UCSD-AML1 (cell line): ENCODE measurements at regions not wholly inside any gene's neighbourhood (a gene's known extent, or its start where the extent isn't known, plus 50 kb on each side); places are given as distances from the start of the nearest gene placed in this dataset.

Experiments
- DNase-seq: peaks from one replicate; lab custom pipeline; 2025; ENCODE audit not compliant: unreplicated experiment; lab: John Stamatoyannopoulos, UW

DNA sequence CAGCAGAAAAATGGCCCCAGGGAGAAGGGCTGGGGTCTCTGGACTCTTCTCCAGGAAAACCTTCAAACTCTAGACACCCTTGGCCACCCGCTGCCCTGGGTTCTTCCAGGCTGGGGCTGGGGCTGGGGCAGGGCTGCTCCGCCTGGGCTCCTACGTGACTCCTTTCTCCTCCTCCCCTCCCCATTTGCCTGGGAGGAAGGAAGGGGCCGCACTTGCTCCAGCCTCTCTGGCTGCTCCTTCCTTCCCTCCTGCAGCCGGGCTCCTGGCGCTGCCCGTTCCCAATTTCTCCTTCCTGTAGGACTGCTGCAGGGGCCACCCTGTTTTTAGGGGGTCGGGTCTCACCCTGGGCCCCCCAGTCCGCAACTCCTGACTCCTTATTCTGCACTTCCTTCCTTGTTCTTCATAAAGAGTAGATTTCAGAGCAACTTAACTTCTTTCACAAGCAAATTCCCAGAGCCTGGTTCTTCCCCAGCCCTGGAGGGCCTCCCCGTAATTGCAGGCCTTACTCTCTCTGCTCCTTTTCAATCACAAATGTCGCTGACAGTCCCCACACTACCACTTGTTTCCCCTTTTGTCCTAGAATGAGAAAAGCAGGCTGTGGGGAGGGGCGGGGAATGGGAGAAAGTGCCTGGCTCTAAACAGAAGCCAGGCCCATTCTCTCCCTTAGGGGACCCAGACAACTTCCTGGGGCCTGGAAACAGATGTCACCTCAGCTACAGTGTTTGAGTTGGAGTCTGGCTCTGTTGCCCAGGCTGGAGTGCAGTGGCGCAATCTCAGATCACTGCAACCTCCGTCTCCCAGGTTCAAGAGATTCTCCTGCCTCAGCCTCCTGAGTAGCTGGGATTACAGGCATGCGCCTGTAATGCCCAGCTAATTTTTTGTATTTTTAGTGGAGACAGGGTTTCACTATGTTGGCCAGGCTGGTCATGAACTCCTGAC is 137.8 kb downstream of the ENGASE start:
- peak; percentile 50 for DNase-seq

GRCh38 chr17:79211061-79211770 is 136.6 kb downstream of the ENGASE start:
- DNase-seq = no peak

DNA sequence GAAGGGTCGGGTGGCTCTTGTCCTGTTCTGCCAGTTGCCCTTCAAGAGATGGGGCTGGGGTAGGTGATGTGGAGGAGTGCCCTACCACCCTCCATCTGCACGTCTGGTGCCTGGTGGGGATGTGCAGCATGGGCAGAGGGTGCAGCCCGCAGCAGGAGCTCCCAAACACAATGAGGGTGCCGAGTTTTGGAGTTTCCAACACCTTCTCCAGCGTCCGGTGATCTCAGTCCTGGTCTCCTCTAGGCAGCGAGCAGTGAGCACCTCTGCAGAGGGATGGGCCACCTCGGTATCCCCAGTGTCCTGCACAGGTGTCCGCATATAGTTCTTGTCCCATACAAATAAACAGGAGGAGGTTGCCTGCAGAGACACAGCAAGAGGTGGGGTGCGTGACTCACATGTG is 136.0 kb downstream of the ENGASE start:
- DNase-seq = no peak

- DNase-seq = no peak
Observed at GRCh38 chr17:79207960-79208359, 133.3 kb downstream of the ENGASE start.

- no peak for DNase-seq
Observed at GRCh38 chr17:79205688-79206205, 131.1 kb downstream of the ENGASE start.

GRCh38 chr17:79204261-79204660 is 129.6 kb downstream of the ENGASE start:
- no peak for DNase-seq

DNA sequence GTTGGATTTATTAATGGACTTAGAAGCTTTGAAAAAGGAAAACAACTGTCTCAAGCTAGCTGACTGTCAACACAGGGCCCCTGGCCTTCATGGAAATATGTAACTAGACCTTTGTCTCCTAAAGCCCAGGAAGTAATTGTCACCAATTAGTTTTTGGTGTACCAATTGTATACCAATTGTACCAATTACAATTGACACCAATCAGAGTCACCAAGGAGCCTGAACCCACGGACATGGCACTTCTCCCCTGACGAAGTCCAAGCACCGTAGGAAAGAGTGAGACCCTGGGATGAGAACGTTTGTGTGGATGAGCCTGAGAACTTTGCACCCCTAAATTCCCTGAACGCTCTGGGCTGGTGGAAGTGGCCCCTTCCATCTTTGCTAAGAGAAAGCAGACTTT is 129.0 kb downstream of the ENGASE start:
- DNase-seq = no peak

- DNase-seq = no peak
Observed at GRCh38 chr17:79203016-79203415, 128.4 kb downstream of the ENGASE start.

- DNase-seq = no peak
Observed at GRCh38 chr17:79202480-79202879, 127.9 kb downstream of the ENGASE start.

- DNase-seq = no peak
Observed at GRCh38 chr17:79201536-79202227, 127.1 kb downstream of the ENGASE start.

- no peak for DNase-seq
Observed at GRCh38 chr17:79201119-79201518, 126.5 kb downstream of the ENGASE start.

DNA sequence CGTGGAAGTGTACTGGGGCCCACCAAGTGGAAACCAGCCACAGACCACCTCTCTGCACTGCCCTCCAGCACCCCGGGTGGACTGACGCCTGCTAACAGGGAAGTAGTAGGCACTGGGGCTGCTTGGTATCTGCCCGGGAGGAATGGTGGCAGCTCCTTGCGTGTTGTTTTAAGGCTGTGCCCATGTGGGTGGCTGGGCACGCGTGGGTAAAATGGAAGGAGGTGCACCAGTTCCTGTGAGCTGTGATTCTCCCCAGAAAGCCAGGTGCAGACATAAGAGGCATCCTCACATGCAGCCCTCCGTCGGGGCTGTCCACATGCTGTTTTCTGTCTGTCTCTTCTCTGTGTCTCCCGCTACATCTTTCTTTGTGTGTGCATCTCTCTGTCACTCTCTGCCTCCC is 122.3 kb downstream of the ENGASE start:
- DNase-seq = no peak

DNA sequence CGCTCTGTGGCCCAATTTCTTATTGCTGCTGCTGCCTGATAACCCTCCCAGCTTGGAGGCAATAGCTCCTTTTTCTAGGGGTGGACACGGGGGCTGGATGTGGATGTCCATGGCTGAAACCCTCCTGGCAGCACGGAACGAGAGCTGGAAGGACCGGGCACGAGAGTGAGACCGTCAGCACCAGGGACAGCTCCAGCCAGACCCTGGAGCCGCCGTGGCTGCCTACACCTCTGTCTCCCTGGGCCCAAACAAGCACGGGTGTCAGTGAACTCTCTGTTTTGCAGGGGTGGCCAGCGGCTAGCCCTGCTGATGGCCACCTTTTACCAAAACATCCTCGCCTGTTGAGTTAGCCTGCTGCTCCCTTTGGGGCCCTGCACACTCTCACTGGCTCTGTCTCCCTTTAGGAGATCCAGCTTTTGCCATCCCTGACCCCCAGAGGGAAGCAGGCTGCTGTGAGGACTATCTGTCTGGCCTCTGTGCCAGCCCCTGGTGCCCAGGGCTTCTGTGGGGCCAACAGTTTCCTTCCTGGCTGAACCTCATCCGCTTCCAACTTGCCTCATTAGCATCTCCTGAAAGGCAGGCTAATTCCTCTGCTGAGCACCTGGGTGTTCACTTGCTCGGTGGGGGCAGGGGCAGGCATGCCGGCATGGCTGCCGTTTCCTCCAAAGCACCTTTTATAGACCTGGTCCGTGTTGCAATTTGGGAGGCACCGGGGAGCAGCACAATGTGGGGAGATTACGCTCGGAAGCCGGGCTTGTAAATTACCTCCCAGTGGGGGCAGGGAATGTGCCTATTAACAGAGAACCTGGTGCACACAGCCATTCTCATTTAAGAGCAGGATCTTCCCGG is 118.1 kb downstream of the ENGASE start:
- peak; percentile 50 for DNase-seq

DNA sequence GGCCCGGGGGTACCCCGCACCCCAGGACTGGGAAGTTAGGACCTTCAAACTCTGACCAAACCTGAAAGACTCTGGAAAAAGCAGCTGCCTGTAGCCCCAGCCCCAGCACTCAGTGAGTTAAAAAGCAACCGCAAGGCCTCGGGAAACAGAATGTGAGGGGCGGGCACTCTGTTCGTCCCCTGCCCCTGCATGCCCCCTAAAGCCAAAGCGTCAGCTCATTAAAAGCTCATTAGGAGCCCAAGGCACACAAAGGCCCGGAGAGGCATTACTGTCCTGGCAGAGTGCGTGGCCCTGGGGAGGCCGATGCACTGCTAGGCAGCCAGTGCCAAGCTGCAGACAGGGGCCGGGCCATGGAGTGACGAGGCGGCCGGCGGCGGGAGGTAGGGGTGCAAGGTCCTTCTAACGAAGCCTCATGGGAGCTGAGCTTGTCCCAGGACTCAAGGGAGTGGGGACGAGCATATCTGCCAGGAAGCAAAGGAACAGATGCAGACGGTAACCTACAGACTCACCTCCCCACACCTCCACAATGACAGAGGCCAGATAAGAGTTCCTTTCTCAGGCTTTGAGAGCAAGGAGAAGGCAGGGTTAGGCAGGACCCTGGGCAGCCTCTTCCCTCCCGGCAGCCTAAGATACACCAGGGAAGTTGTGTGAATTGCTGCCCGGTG is 116.8 kb downstream of the ENGASE start:
- DNase-seq = no peak

DNA sequence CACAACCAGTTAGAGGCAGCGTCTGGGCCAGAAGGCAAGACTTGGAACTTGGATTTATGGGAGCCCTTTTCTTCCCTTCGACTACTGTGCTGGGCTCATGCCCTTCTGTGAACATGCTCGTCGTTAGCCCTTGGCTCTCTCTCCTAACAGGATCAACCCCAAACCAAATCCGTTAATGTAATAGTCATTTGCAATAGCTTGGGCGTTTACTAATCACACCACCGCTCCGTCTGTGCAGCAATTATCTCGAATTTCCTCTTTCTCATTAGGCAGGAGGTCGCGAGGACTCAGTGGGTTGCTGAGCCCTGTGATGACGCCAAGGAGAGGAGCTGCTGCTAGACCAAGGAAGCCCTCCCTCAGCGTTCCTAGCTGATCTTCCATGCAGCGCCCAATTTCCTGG is 114.7 kb downstream of the ENGASE start:
- no peak for DNase-seq

DNA sequence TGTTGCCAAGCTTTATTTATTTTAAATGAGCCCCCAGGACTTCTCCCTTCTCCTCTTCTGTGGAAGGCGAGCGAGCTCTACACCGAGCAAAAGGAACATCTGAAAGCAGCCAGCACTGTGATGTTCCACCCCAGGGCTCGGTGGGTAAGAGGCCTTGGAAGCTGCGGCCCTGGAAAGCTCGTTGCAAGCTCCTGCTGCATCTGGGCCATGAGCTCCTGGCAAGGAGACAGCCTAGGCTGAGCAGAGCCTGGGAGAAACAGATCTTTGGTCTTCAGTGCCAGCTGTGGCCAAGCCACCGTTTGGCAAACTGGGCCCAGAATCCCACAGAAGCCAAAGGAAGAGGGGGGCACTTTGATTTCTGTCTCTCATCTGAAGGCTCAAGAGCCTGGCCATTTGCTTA is 114.1 kb downstream of the ENGASE start:
- DNase-seq = no peak

GRCh38 chr17:79188048-79188447 is 113.4 kb downstream of the ENGASE start:
- DNase-seq = peak; percentile 46

DNA sequence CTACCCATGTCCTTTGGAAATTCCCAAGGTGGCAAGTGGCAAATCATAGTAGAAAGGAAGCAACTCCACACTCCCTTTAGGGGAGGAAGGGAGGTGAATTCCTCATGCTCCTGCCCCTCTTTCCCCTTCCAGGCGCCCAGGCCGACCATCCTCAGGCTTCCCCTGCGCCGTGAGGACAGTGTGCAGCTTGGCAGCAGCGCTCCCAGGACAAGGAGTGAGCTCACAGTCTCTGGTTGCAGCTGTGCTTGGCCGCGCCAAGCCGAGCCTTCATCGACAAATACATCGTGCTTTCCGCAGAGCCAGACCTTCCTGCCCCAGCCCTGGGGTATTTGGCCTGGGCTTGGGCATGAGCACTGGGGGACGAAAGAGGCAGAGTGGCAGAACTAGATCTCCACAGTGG is 112.6 kb downstream of the ENGASE start:
- no peak for DNase-seq

GRCh38 chr17:79186406-79186805 is 111.8 kb downstream of the ENGASE start:
- DNase-seq = no peak

- no peak for DNase-seq
Observed at GRCh38 chr17:79185671-79186070, 111.0 kb downstream of the ENGASE start.
